ENCODE measurements at regions not wholly inside any gene's neighbourhood (a gene's known extent, or its start where the extent isn't known, plus 50 kb on each side); places are given as distances from the start of the nearest gene placed in this dataset.

DNA sequence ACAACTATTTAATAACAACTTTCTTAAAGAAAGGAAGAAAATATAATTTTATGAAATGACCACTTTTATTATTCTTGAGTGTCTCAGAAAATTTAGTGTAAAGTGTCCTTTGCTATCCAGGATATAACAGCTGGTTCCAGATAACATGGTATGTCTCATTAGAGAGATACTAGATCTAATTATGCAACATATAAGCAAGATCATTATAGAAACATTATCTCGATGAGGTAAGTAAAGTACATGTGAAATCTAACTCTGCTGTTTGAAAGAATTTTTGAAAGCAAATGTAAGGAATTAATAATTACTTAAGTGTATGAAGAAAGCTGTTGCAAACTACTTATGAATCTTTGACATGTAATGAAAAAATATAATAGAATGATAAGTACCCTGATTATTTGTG lies 887.4 kb upstream of the CXADR start:
- Mint-ChIP-seq H3K27ac (no peak overlapping the region), H3K4me3 (no peak overlapping the region), H3K36me3 (ENCODE audit: insufficient read depth) (no peaks in the 10 kb centered on the region), H3K9me3 (peaks cover 0 to 5% of the 10 kb centered on the region in 2 donors), H3K27me3 (no peaks in the 10 kb centered on the region), H3K4me1 (ENCODE audit: low read depth in 2 of 2) (no peaks in the 10 kb centered on the region)
- ATAC-seq (replicated peaks) (no peak), DNase-seq (no peak)

DNA sequence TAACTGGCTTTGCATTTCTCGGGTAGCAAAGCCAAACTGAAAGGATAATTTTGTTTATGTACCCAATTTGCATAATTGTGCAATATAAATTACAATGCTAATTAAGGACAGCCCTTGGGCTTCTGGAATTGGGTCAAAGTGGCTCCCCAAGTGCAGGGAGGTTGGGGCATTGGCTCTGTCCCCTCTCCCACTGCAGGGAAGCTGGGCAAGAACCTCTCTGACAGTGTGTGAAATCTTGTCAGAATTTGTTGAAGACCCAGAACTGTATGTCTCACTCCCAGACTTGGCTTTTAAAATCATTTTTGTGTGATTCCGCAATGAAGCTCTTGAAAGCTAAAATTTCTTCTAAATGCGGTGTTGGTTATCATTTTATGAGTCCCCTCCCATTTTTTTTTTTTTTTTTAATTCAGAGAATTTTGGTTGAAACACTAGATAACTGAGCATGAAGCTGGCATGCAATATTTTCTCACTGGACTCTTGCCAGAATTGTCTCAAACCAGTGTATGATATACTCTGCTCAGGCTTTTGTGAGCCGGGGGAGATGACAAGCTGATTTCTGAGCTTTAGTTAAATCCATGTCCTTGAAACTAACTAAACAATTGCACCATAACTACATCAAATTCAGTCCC lies 878.9 kb upstream of the CXADR start:
- DNase-seq (no peak), ATAC-seq (replicated peaks) (no peak)
- no peaks in the 10 kb centered on the region for H3K36me3 Mint-ChIP-seq (ENCODE audit: insufficient read depth)
- no peak overlapping the region for H3K27ac Mint-ChIP-seq
- peaks cover 0 to 6% of the 10 kb centered on the region in 2 donors for H3K9me3 Mint-ChIP-seq
- no peak overlapping the region for H3K4me3 Mint-ChIP-seq
- no peaks in the 10 kb centered on the region for H3K27me3 Mint-ChIP-seq
- no peaks in the 10 kb centered on the region for H3K4me1 Mint-ChIP-seq (ENCODE audit: low read depth in 2 of 2)

- no peaks in the 10 kb centered on the region for H3K4me1 Mint-ChIP-seq (ENCODE audit: low read depth in 2 of 2)
- no peak overlapping the region for H3K4me3 Mint-ChIP-seq
- no peaks in the 10 kb centered on the region for H3K27me3 Mint-ChIP-seq
- no peak for DNase-seq
- no peak overlapping the region for H3K27ac Mint-ChIP-seq
- peaks cover 0 to 6% of the 10 kb centered on the region in 2 donors for H3K9me3 Mint-ChIP-seq
- ATAC-seq (replicated peaks) = no peak
- H3K36me3 Mint-ChIP-seq (ENCODE audit: insufficient read depth) = no peaks in the 10 kb centered on the region
Measured at GRCh38 chr21:16634515-16634914, 878.3 kb upstream of the CXADR start.

DNA sequence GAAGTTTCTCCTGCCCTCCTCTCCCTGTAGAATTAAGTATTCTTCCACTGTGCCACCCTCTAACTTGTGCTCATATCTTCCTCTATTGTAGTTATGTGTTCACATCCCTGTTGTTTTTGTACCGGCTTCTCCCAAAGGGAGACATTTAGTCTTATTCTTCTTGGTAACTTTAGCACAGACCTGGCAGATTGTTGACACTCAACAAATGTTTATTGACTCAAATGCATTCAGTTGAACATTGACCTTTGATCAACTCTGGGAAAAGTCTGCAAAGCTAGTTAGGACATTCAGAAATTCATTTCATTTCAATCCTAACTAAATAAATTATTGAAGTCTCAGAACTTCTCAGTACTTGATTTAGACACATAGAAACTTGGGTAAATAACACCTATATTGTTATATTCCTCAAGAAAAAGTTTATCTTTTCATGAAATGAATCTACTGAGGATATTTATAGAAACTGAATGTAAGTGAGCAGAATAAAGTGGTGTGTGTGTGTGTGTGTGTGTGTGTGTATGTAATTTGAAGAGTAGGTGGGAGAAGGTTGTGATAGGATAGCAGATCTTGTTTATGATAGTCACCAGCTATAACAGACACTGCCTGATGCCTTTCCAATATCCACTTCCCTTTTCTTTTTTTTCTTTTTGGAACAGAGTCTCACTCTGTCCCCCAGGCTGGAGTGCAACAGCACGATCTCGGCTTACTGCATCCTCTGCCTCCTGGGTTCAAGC lies 872.4 kb upstream of the CXADR start:
- Mint-ChIP-seq H3K27me3 (no peaks in the 10 kb centered on the region), H3K4me3 (no peak overlapping the region), H3K9me3 (peaks cover 3 to 6% of the 10 kb centered on the region in 2 donors), H3K36me3 (ENCODE audit: insufficient read depth) (no peaks in the 10 kb centered on the region), H3K27ac (no peak overlapping the region), H3K4me1 (ENCODE audit: low read depth in 2 of 2) (no peaks in the 10 kb centered on the region)
- DNase-seq = no peak
- ATAC-seq (replicated peaks) = no peak

GRCh38 chr21:16642353-16642752 lies 870.5 kb upstream of the CXADR start:
- H3K27me3 Mint-ChIP-seq = no peaks in the 10 kb centered on the region
- no peaks in the 10 kb centered on the region for H3K4me1 Mint-ChIP-seq (ENCODE audit: low read depth in 2 of 2)
- DNase-seq (no peak), ATAC-seq (replicated peaks) (no peak)
- no peaks in the 10 kb centered on the region for H3K36me3 Mint-ChIP-seq (ENCODE audit: insufficient read depth)
- H3K27ac Mint-ChIP-seq = no peak overlapping the region
- no peak overlapping the region for H3K4me3 Mint-ChIP-seq
- H3K9me3 Mint-ChIP-seq = peaks cover 4 to 6% of the 10 kb centered on the region in 2 donors

- H3K9me3 Mint-ChIP-seq = peaks cover 4 to 6% of the 10 kb centered on the region in 2 donors
- H3K36me3 Mint-ChIP-seq (ENCODE audit: insufficient read depth) = no peaks in the 10 kb centered on the region
- H3K27me3 Mint-ChIP-seq = no peaks in the 10 kb centered on the region
- DNase-seq (no peak), ATAC-seq (replicated peaks) (no peak)
- no peak overlapping the region for H3K27ac Mint-ChIP-seq
- no peaks in the 10 kb centered on the region for H3K4me1 Mint-ChIP-seq (ENCODE audit: low read depth in 2 of 2)
- no peak overlapping the region for H3K4me3 Mint-ChIP-seq
Measured at GRCh38 chr21:16644685-16645084, 868.2 kb upstream of the CXADR start.

GRCh38 chr21:16650714-16651366 lies 862.0 kb upstream of the CXADR start:
- no peak overlapping the region for H3K4me3 Mint-ChIP-seq
- H3K36me3 Mint-ChIP-seq (ENCODE audit: insufficient read depth) = no peaks in the 10 kb centered on the region
- H3K27ac Mint-ChIP-seq = no peak overlapping the region
- DNase-seq (no peak), ATAC-seq (replicated peaks) (no peak)
- peaks cover 0 to 7% of the 10 kb centered on the region in 2 donors for H3K9me3 Mint-ChIP-seq
- no peaks in the 10 kb centered on the region for H3K4me1 Mint-ChIP-seq (ENCODE audit: low read depth in 2 of 2)
- H3K27me3 Mint-ChIP-seq = no peaks in the 10 kb centered on the region

- no peak overlapping the region for H3K27ac Mint-ChIP-seq
- no peaks in the 10 kb centered on the region for H3K27me3 Mint-ChIP-seq
- H3K36me3 Mint-ChIP-seq (ENCODE audit: insufficient read depth) = no peaks in the 10 kb centered on the region
- ATAC-seq (replicated peaks) (no peak), DNase-seq (no peak)
- no peaks in the 10 kb centered on the region for H3K4me1 Mint-ChIP-seq (ENCODE audit: low read depth in 2 of 2)
- no peak overlapping the region for H3K4me3 Mint-ChIP-seq
- peaks cover 0 to 7% of the 10 kb centered on the region in 2 donors for H3K9me3 Mint-ChIP-seq
Measured at GRCh38 chr21:16651956-16652355, 860.9 kb upstream of the CXADR start.

DNA sequence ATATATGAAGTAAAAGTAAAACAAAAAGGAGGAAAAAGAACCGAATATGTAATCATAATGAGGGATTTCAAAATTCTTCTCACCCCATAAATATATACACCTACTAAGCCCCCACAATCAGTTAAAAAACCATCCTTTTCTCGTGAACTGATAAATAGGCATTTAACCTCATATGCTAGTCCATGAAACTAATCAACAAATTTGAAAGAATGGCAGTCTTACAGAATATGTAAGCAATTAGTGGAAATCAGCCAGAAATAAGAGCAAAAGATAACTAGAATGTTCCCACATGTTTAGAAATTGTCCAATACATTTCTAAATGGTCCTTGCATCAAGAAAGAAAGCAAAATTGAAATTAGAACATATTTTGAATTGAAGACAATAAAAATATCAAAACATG lies 849.4 kb upstream of the CXADR start:
- ATAC-seq (replicated peaks) = no peak
- Mint-ChIP-seq H3K4me1 (ENCODE audit: low read depth in 2 of 2) (no peaks in the 10 kb centered on the region), H3K9me3 (peaks cover 0 to 5% of the 10 kb centered on the region in 2 donors), H3K36me3 (ENCODE audit: insufficient read depth) (no peaks in the 10 kb centered on the region), H3K27me3 (no peaks in the 10 kb centered on the region), H3K4me3 (no peak overlapping the region), H3K27ac (no peak overlapping the region)
- DNase-seq = no peak

GRCh38 chr21:16667395-16667794 lies 845.4 kb upstream of the CXADR start:
- H3K27ac Mint-ChIP-seq = no peak overlapping the region
- no peaks in the 10 kb centered on the region for H3K27me3 Mint-ChIP-seq
- peaks cover 0 to 3% of the 10 kb centered on the region in 2 donors for H3K9me3 Mint-ChIP-seq
- no peak overlapping the region for H3K4me3 Mint-ChIP-seq
- H3K4me1 Mint-ChIP-seq (ENCODE audit: low read depth in 2 of 2) = no peaks in the 10 kb centered on the region
- H3K36me3 Mint-ChIP-seq (ENCODE audit: insufficient read depth) = no peaks in the 10 kb centered on the region
- no peak for DNase-seq
- no peak for ATAC-seq (replicated peaks)

GRCh38 chr21:16674949-16675348 lies 837.9 kb upstream of the CXADR start:
- Mint-ChIP-seq H3K27me3 (no peaks in the 10 kb centered on the region), H3K4me3 (no peak overlapping the region), H3K36me3 (ENCODE audit: insufficient read depth) (peaks cover 3% of the 10 kb centered on the region), H3K9me3 (peaks cover 0 to 6% of the 10 kb centered on the region in 2 donors), H3K4me1 (ENCODE audit: low read depth in 2 of 2) (no peaks in the 10 kb centered on the region), H3K27ac (no peak overlapping the region)
- no peak for ATAC-seq (replicated peaks)
- DNase-seq = no peak

GRCh38 chr21:16676391-16676790 lies 836.5 kb upstream of the CXADR start:
- ATAC-seq (replicated peaks) = no peak

GRCh38 chr21:16678429-16679160 lies 834.2 kb upstream of the CXADR start:
- Mint-ChIP-seq H3K9me3 (peaks cover 0 to 14% of the 10 kb centered on the region in 2 donors), H3K36me3 (ENCODE audit: insufficient read depth) (no peaks in the 10 kb centered on the region), H3K27ac (no peak overlapping the region), H3K4me3 (no peak overlapping the region), H3K27me3 (no peaks in the 10 kb centered on the region), H3K4me1 (ENCODE audit: low read depth in 2 of 2) (no peaks in the 10 kb centered on the region)
- DNase-seq (no peak), ATAC-seq (replicated peaks) (no peak)

More at GRCh38 chr21:16676391-16676790, 836.5 kb upstream of the CXADR start:
- no peaks in the 10 kb centered on the region for H3K4me1 Mint-ChIP-seq (ENCODE audit: low read depth in 2 of 2)
- no peak overlapping the region for H3K4me3 Mint-ChIP-seq
- peaks cover 3% of the 10 kb centered on the region for H3K36me3 Mint-ChIP-seq (ENCODE audit: insufficient read depth)
- peaks cover 0 to 7% of the 10 kb centered on the region in 2 donors for H3K9me3 Mint-ChIP-seq
- no peak overlapping the region for H3K27ac Mint-ChIP-seq
- no peak for DNase-seq
- no peaks in the 10 kb centered on the region for H3K27me3 Mint-ChIP-seq

All from effector memory CD8-positive, alpha-beta T cell (primary cell).